Trophoblast cell (in vitro differentiated cells and primary cell): ENCODE measurements at regions not wholly inside any gene's neighbourhood (a gene's known extent, or its start where the extent isn't known, plus 50 kb on each side); places are given as distances from the start of the nearest gene placed in this dataset.

Experiments used
- DNase-seq, 2 donors: peaks; one replicate each; pipeline ENCODE4 v3.0.0-alpha.2; 2016
- H2AFZ ChIP-seq: 2 replicates; pipeline ENCODE4 v1.6.1; 2013; ENCODE audit warnings: low read length, moderate library complexity, mild to moderate bottlenecking; ENCODE audit not compliant: insufficient read depth, poor library complexity
- H2AK5ac ChIP-seq: 2 replicates; pipeline ENCODE4 v1.6.1; 2013; ENCODE audit warnings: mild to moderate bottlenecking, low read length
- H2BK120ac ChIP-seq: 2 replicates; pipeline ENCODE4 v1.6.1; 2013; ENCODE audit warnings: low read length, mild to moderate bottlenecking, moderate library complexity; ENCODE audit not compliant: insufficient read depth, poor library complexity
- H2BK12ac ChIP-seq: 2 replicates; pipeline ENCODE4 v1.6.1; 2013; ENCODE audit warnings: mild to moderate bottlenecking, low read length, moderate library complexity
- H2BK5ac ChIP-seq: 2 replicates; pipeline ENCODE4 v1.6.1; 2013; ENCODE audit warnings: low read length, low read depth, moderate library complexity, mild to moderate bottlenecking; ENCODE audit not compliant: poor library complexity
- H3K14ac ChIP-seq: 2 replicates; pipeline ENCODE4 v1.6.1; 2013; ENCODE audit warnings: mild to moderate bottlenecking, low read length
- H3K18ac ChIP-seq: 2 replicates; pipeline ENCODE4 v1.6.1; 2013; ENCODE audit warnings: mild to moderate bottlenecking, low read length
- H3K23ac ChIP-seq: 2 replicates; pipeline ENCODE4 v1.6.1; 2013; ENCODE audit warnings: low read length
- H3K27ac ChIP-seq: 2 replicates; pipeline ENCODE4 v1.5.1; 2013; ENCODE audit warnings: low read depth, mild to moderate bottlenecking, inconsistent platforms, low read length, moderate library complexity
- H3K27me3 ChIP-seq: 2 replicates; pipeline ENCODE4 v1.6.1; 2013; ENCODE audit warnings: inconsistent platforms, mild to moderate bottlenecking, low read length, moderate library complexity; ENCODE audit not compliant: insufficient read depth
- H3K36me3 ChIP-seq, 2 experiments: 1 replicate in 1 of 2; 2 replicates in 1 of 2; pipeline ENCODE4 v1.6.1; 2013; ENCODE audit warnings: low read length in 2 of 2, mild to moderate bottlenecking in 2 of 2, moderate library complexity in 1 of 2; ENCODE audit not compliant: insufficient read depth in 2 of 2, control insufficient read depth in 1 of 2
- H3K4ac ChIP-seq: 2 replicates; pipeline ENCODE4 v1.6.1; 2013; ENCODE audit warnings: low read depth, mild to moderate bottlenecking, low read length, moderate library complexity
- H3K4me1 ChIP-seq, 2 experiments: 1 replicate in 1 of 2; 2 replicates in 1 of 2; pipeline ENCODE4 v1.6.1; 2013; ENCODE audit warnings: low read length in 2 of 2, mild to moderate bottlenecking in 2 of 2, moderate library complexity in 1 of 2; ENCODE audit not compliant: insufficient read depth in 2 of 2, control insufficient read depth in 1 of 2
- H3K4me2 ChIP-seq: 2 replicates; pipeline ENCODE4 v1.6.1; 2013; ENCODE audit warnings: inconsistent platforms, mild to moderate bottlenecking, low read length, moderate library complexity
- H3K4me3 ChIP-seq: 2 replicates; pipeline ENCODE4 v1.5.1; 2013; ENCODE audit warnings: mild to moderate bottlenecking, low read depth, low read length, inconsistent platforms
- H3K79me1 ChIP-seq: one replicate; pipeline ENCODE4 v1.6.1; 2013; ENCODE audit warnings: low read length
- H3K79me2 ChIP-seq: 2 replicates; pipeline ENCODE4 v1.6.1; 2013; ENCODE audit warnings: low read length, mild to moderate bottlenecking; ENCODE audit not compliant: control insufficient read depth, insufficient read depth, poor library complexity
- H3K9ac ChIP-seq: 2 replicates; pipeline ENCODE4 v1.6.1; 2013; ENCODE audit warnings: mild to moderate bottlenecking, low read length
- H3K9me3 ChIP-seq: 2 replicates; pipeline ENCODE4 v1.6.1; 2013; ENCODE audit warnings: low read depth, mild to moderate bottlenecking, control low read depth, inconsistent platforms, low read length; ENCODE audit not compliant: insufficient read depth
- H4K12ac ChIP-seq: 2 replicates; pipeline ENCODE4 v1.6.1; 2013; ENCODE audit warnings: low read depth, mild to moderate bottlenecking, low read length, moderate library complexity
- H4K8ac ChIP-seq: 2 replicates; pipeline ENCODE4 v1.6.1; 2013; ENCODE audit warnings: low read depth, mild to moderate bottlenecking, low read length, moderate library complexity
- H4K91ac ChIP-seq: one replicate; pipeline ENCODE4 v1.6.1; 2013; ENCODE audit warnings: low read depth, mild to moderate bottlenecking, low read length, moderate library complexity
- WGBS: extraction: QIAGEN DNeasy Blood & Tissue Kit; methylation state at CpG from one replicate; pipeline ENCODE4 v1.1.7; 2013; ENCODE audit warnings: missing lambda C conversion rate; ENCODE audit not compliant: insufficient read length, insufficient coverage; ENCODE audit errors: extremely low coverage; 5-methylcytosine and 5-hydroxymethylcytosine counted together

DNA sequence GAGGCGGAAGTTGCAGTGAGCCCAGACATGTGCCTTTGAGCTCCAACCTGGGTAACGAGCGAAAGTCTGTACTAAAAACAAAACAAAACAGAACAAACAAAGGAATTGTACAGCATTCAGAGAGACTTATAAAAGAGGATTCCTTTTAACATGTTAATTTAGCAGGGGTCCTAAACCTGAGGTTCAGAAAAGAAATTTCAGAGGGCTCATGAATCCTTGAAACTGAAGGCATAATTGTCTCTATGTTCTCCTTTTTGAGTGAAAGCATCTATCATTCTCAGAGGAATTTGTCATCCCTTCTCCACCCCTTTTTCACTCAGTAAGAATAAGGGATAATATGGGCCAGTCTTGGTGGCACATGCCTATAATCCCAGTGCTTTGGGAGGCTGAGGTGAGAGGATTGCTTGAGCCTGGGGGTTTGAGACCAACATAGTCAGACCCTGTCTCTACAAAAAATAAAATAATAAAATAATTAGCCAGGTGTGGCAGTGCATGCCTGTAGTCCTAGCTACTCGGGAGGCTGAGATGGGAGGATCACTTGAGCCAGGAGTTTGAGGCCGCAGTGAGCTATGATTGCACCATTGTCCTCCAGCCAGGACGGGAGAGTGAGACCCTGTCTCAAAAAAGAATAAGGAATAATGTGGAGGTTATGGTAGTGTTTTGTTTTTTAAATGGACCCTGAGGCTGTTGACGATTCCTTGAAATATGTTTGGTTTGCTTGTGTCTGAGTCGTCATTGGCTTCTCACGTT lies 309.1 kb upstream of the C2CD4B start:
- H3K27me3 ChIP-seq: no peaks in the 10 kb centered on the region
- H2AFZ ChIP-seq: no peak overlapping the region
- H3K9me3 ChIP-seq: peaks cover 2% of the 10 kb centered on the region
- H3K4ac ChIP-seq: peak overlapping the region; percentile 12
- H3K14ac ChIP-seq: no peak overlapping the region
- H4K91ac ChIP-seq: peak overlapping the region; percentile 39
- peaks cover 9% of the 10 kb centered on the region for H3K79me2 ChIP-seq
- no peak for DNase-seq
- H4K8ac ChIP-seq: no peak overlapping the region
- H4K12ac ChIP-seq: no peak overlapping the region
- H3K79me1 ChIP-seq: peaks cover 25% of the 10 kb centered on the region
- H3K18ac ChIP-seq: no peak overlapping the region
- H2BK5ac ChIP-seq: no peak overlapping the region
- H2BK120ac ChIP-seq: no peak overlapping the region
- WGBS: no CpG with 5 or more reads among the region's 9 CpGs
- no peak overlapping the region for H3K4me3 ChIP-seq
- peaks cover 0 to 7% of the 10 kb centered on the region in 2 experiments for H3K36me3 ChIP-seq
- no peak overlapping the region for H3K23ac ChIP-seq
- H3K4me1 ChIP-seq: peaks cover 40 to 52% of the 10 kb centered on the region in 2 experiments
- peak overlapping the region; percentile 86 for H3K27ac ChIP-seq
- H2AK5ac ChIP-seq: no peak overlapping the region
- H3K9ac ChIP-seq: no peak overlapping the region
- H3K4me2 ChIP-seq: no peak overlapping the region
- H2BK12ac ChIP-seq: no peak overlapping the region

GRCh38 chr15:62474771-62475124 lies 309.7 kb upstream of the C2CD4B start:
- Histone ChIP-seq H3K4me1 (peaks cover 37 to 48% of the 10 kb centered on the region in 2 experiments), H3K4me2 (no peak overlapping the region), H2AK5ac (no peak overlapping the region), H4K91ac (no peak overlapping the region), H3K4me3 (no peak overlapping the region), H3K23ac (no peak overlapping the region), H3K79me2 (peaks cover 9% of the 10 kb centered on the region), H3K27ac (no peak overlapping the region), H3K14ac (no peak overlapping the region), H3K9ac (no peak overlapping the region), H3K18ac (no peak overlapping the region), H4K12ac (no peak overlapping the region), H3K27me3 (no peaks in the 10 kb centered on the region), H2BK120ac (no peak overlapping the region), H2BK5ac (no peak overlapping the region), H4K8ac (no peak overlapping the region), H2BK12ac (no peak overlapping the region), H2AFZ (no peak overlapping the region), H3K36me3 (peaks cover 0 to 7% of the 10 kb centered on the region in 2 experiments), H3K79me1 (peaks cover 24% of the 10 kb centered on the region), H3K9me3 (peaks cover 2% of the 10 kb centered on the region), H3K4ac (peak overlapping the region; percentile 12)
- no CpG with 5 or more reads among the region's 5 CpGs for WGBS
- DNase-seq: peak; percentile 53 to 69

DNA sequence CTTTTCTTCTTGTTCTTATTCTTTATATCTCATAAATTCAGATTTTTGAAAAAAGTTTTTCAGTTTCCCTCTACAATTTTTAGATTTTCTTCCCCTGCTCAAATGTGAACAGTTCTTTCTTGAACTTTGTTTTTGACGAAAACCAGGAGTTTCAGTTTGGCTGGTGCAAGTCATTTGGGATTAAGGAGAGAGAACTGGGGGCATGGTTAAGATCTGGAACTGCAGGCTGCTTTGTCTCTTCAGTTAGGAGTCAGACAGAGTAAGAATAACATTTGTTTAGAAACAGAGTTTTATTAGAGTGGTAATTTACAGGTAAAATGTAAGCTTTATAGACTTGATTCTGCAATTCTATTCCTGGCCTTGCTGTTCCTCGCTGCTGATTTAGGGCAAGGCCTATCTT lies 310.5 kb upstream of the C2CD4B start:
- Histone ChIP-seq H2BK120ac (peak overlapping the region; percentile 71), H2BK12ac (peak overlapping the region; percentile 91), H2BK5ac (peak overlapping the region; percentile 52), H3K4ac (peak overlapping the region; percentile 57), H3K18ac (peak overlapping the region; percentile 98), H2AFZ (no peak overlapping the region), H4K91ac (peak overlapping the region; percentile 80), H3K9ac (no peak overlapping the region), H3K79me1 (peaks cover 21% of the 10 kb centered on the region), H4K8ac (peak overlapping the region; percentile 78), H2AK5ac (no peak overlapping the region), H3K4me3 (no peak overlapping the region), H3K27me3 (no peaks in the 10 kb centered on the region), H3K4me1 (peaks cover 29 to 39% of the 10 kb centered on the region in 2 experiments), H3K36me3 (peaks cover 0 to 7% of the 10 kb centered on the region in 2 experiments), H4K12ac (no peak overlapping the region), H3K4me2 (no peak overlapping the region), H3K9me3 (peaks cover 2% of the 10 kb centered on the region), H3K23ac (no peak overlapping the region), H3K27ac (peak overlapping the region; percentile 48), H3K14ac (peak overlapping the region; percentile 89), H3K79me2 (peaks cover 9% of the 10 kb centered on the region)
- no peak for DNase-seq
- no CpG with 5 or more reads among the region's 2 CpGs for WGBS

GRCh38 chr15:62476163-62476562 lies 311.1 kb upstream of the C2CD4B start:
- Histone ChIP-seq H3K4ac (peak overlapping the region; percentile 57), H2BK12ac (peak overlapping the region; percentile 91), H3K4me3 (no peak overlapping the region), H3K79me1 (peaks cover 19% of the 10 kb centered on the region), H2AFZ (no peak overlapping the region), H3K23ac (no peak overlapping the region), H4K12ac (no peak overlapping the region), H3K27me3 (no peaks in the 10 kb centered on the region), H3K14ac (peak overlapping the region; percentile 89), H3K36me3 (peaks cover 0 to 7% of the 10 kb centered on the region in 2 experiments), H3K9ac (no peak overlapping the region), H2AK5ac (peak overlapping the region; percentile 95), H4K91ac (peak overlapping the region; percentile 80), H4K8ac (peak overlapping the region; percentile 78), H3K4me2 (no peak overlapping the region), H3K4me1 (peaks cover 25 to 37% of the 10 kb centered on the region in 2 experiments), H3K27ac (peak overlapping the region; percentile 48), H3K79me2 (peaks cover 9% of the 10 kb centered on the region), H3K18ac (peak overlapping the region; percentile 98), H2BK120ac (peak overlapping the region; percentile 71), H2BK5ac (peak overlapping the region; percentile 52), H3K9me3 (peaks cover 2% of the 10 kb centered on the region)
- no CpG with 5 or more reads among the region's 9 CpGs for WGBS
- DNase-seq: no peak
